ENCODE measurements at regions not wholly inside any gene's neighbourhood (a gene's known extent, or its start where the extent isn't known, plus 50 kb on each side); places are given as distances from the start of the nearest gene placed in this dataset.

DNA sequence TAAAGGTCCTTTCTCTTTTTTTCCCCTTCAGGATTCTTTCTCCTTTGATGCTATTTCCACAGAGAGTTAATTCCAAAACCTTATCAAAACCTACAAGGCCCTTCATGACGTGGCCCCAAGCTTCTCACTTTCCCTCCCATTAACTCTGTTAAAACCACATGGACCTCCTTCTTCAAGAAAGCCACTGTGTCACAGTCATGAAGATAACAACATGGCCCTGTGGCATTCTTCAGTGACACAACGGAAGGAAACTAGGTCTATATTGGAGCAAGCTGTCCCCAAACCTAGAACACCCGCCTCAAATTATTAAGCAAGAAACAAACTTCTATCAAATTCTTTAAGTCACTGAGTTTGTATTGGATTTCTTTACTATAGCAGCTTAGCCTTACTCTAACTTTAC is 611.1 kb downstream of the NUF2 start:
- H3K4me1 ChIP-seq (ENCODE audit: control insufficient read depth, extremely low read depth, insufficient read depth, low read length): no peaks in the 10 kb centered on the region
- DNase-seq (ENCODE audit: low read depth, low spot score) (no peak), FAIRE-seq (no peak)
- no peaks in the 10 kb centered on the region for H4K20me1 ChIP-seq (replicated peaks; ENCODE audit: control insufficient read depth, extremely low read depth, insufficient read depth, low read length)
- H3K9me3 ChIP-seq (replicated peaks; ENCODE audit: control insufficient read depth, insufficient read depth, low read length): no peaks in the 10 kb centered on the region
- no peaks in the 10 kb centered on the region for H3K36me3 ChIP-seq (ENCODE audit: control insufficient read depth in 2 of 2, extremely low read depth in 1 of 2, insufficient read depth in 2 of 2, low read length in 2 of 2)
- no peaks in the 10 kb centered on the region for H3K9me1 ChIP-seq (replicated peaks; ENCODE audit: control insufficient read depth, extremely low read depth, insufficient read depth, low read length)
- no TSS peak for BruUV-seq (replicated peaks)
- no peak for TF ChIP-seq MYC (IDR thresholded peaks at IDR 0.05; ENCODE audit: low read depth, low read length)
- no peak for TF ChIP-seq POLR2A (IDR thresholded peaks at IDR 0.05; ENCODE audit: low read depth, low read length)
- no peak overlapping the region for H3K9ac ChIP-seq (replicated peaks; ENCODE audit: extremely low read depth, insufficient read depth, low read length)
- no peak overlapping the region for H3K4me2 ChIP-seq (ENCODE audit: insufficient read depth, low read length)
- H3K27me3 ChIP-seq (ENCODE audit: control insufficient read depth in 2 of 2, insufficient read depth in 2 of 2, low read length in 2 of 2): no peaks in the 10 kb centered on the region
- intact Hi-C loops (cut with micrococcal nuclease): no loop called here
- no peak overlapping the region for H3K4me3 ChIP-seq (replicated peaks in 1 of 3; ENCODE audit: insufficient read depth in 1 of 3, low read depth in 1 of 3, low read length in 3 of 3)
- CTCF ChIA-PET: no interaction called here
- H3K79me2 ChIP-seq (ENCODE audit: control insufficient read depth, insufficient read depth, low read length): no peaks in the 10 kb centered on the region
- POLR2A ChIA-PET: no interaction called here
- H2AFZ ChIP-seq (ENCODE audit: low read depth, low read length): no peak overlapping the region
- dilution Hi-C loops (cut with MboI; ENCODE audit: extremely low pct_ligation_motif_present, low sequenced_read_pairs): no loop called here
- H3K27ac ChIP-seq (ENCODE audit: insufficient read depth, low read depth, low read length): no peak overlapping the region

- Histone ChIP-seq H3K27ac (ENCODE audit: insufficient read depth, low read depth, low read length) (no peak overlapping the region), H3K27me3 (ENCODE audit: control insufficient read depth in 2 of 2, insufficient read depth in 2 of 2, low read length in 2 of 2) (no peaks in the 10 kb centered on the region), H3K36me3 (ENCODE audit: control insufficient read depth in 2 of 2, extremely low read depth in 1 of 2, insufficient read depth in 2 of 2, low read length in 2 of 2) (no peaks in the 10 kb centered on the region), H3K9ac (replicated peaks; ENCODE audit: extremely low read depth, insufficient read depth, low read length) (no peak overlapping the region), H3K4me2 (ENCODE audit: insufficient read depth, low read length) (no peak overlapping the region), H3K4me3 (replicated peaks in 1 of 3; ENCODE audit: insufficient read depth in 1 of 3, low read depth in 1 of 3, low read length in 3 of 3) (no peak overlapping the region), H2AFZ (ENCODE audit: low read depth, low read length) (no peak overlapping the region), H3K9me3 (replicated peaks; ENCODE audit: control insufficient read depth, insufficient read depth, low read length) (no peaks in the 10 kb centered on the region), H3K9me1 (replicated peaks; ENCODE audit: control insufficient read depth, extremely low read depth, insufficient read depth, low read length) (no peaks in the 10 kb centered on the region), H4K20me1 (replicated peaks; ENCODE audit: control insufficient read depth, extremely low read depth, insufficient read depth, low read length) (no peaks in the 10 kb centered on the region), H3K4me1 (ENCODE audit: control insufficient read depth, extremely low read depth, insufficient read depth, low read length) (no peaks in the 10 kb centered on the region), H3K79me2 (ENCODE audit: control insufficient read depth, insufficient read depth, low read length) (no peaks in the 10 kb centered on the region)
- no peak for FAIRE-seq
- ChIA-PET POLR2A (no interaction called here), CTCF (no interaction called here)
- dilution Hi-C loops (cut with MboI; ENCODE audit: extremely low pct_ligation_motif_present, low sequenced_read_pairs) (no loop called here), intact Hi-C loops (cut with micrococcal nuclease) (no loop called here)
- no TSS peak for BruUV-seq (replicated peaks)
- TF ChIP-seq MYC (IDR thresholded peaks at IDR 0.05; ENCODE audit: low read depth, low read length) (no peak), GATA2 (IDR thresholded peaks at IDR 0.05; ENCODE audit: insufficient read depth, insufficient read length, low read depth, low read length) (no peak), POLR2AphosphoS5 (IDR thresholded peaks at IDR 0.05; ENCODE audit: insufficient read depth, low read depth, low read length) (no peak), JUN (IDR thresholded peaks at IDR 0.05; ENCODE audit: borderline replicate concordance, insufficient read depth, insufficient read length, low read depth) (no peak)
- DNase-seq (ENCODE audit: low read depth, low spot score): no peak
Observed at GRCh38 chr1:163933437-163933836, 611.7 kb downstream of the NUF2 start.
